DMS 273 (cell line): ENCODE measurements at regions not wholly inside any gene's neighbourhood (a gene's known extent, or its start where the extent isn't known, plus 50 kb on each side); places are given as distances from the start of the nearest gene placed in this dataset.

Experiments
- DNase-seq: peaks from one replicate; lab custom pipeline; 2025; ENCODE audit not compliant: unreplicated experiment; lab: John Stamatoyannopoulos, UW

GRCh38 chr3:55343486-55344357 lies 143.4 kb downstream of the WNT5A start:
- DNase-seq: no peak

- DNase-seq: no peak
Measured at GRCh38 chr3:55341502-55342031, 145.5 kb downstream of the WNT5A start.

GRCh38 chr3:55339819-55340218 lies 147.3 kb downstream of the WNT5A start:
- DNase-seq: no peak

GRCh38 chr3:55339390-55339789 lies 147.7 kb downstream of the WNT5A start:
- no peak for DNase-seq

- DNase-seq: no peak
Measured at GRCh38 chr3:55337641-55338180, 149.4 kb downstream of the WNT5A start.

GRCh38 chr3:55333923-55334322 lies 153.2 kb downstream of the WNT5A start:
- DNase-seq: no peak

GRCh38 chr3:55333046-55333445 lies 154.1 kb downstream of the WNT5A start:
- DNase-seq: no peak

- DNase-seq: no peak
Measured at GRCh38 chr3:55332176-55332575, 154.9 kb downstream of the WNT5A start.

GRCh38 chr3:55331524-55331923 lies 155.6 kb downstream of the WNT5A start:
- no peak for DNase-seq

GRCh38 chr3:55330756-55331155 lies 156.3 kb downstream of the WNT5A start:
- DNase-seq: no peak

GRCh38 chr3:55330355-55330754 lies 156.8 kb downstream of the WNT5A start:
- no peak for DNase-seq

- DNase-seq: no peak
Measured at GRCh38 chr3:55329849-55330248, 157.3 kb downstream of the WNT5A start.

- DNase-seq: no peak
Measured at GRCh38 chr3:55327131-55327920, 159.8 kb downstream of the WNT5A start.

GRCh38 chr3:55322638-55323037 lies 164.5 kb downstream of the WNT5A start:
- DNase-seq: no peak

- no peak for DNase-seq
Measured at GRCh38 chr3:55320928-55321327, 166.2 kb downstream of the WNT5A start.

GRCh38 chr3:55315396-55315795 lies 171.7 kb downstream of the WNT5A start:
- no peak for DNase-seq

GRCh38 chr3:55313666-55314065 lies 173.4 kb downstream of the WNT5A start:
- no peak for DNase-seq

GRCh38 chr3:55309336-55309735 lies 177.8 kb downstream of the WNT5A start:
- DNase-seq: no peak

GRCh38 chr3:55307622-55308021 lies 179.5 kb downstream of the WNT5A start:
- DNase-seq: no peak

GRCh38 chr3:55305696-55306485 lies 181.2 kb downstream of the WNT5A start:
- no peak for DNase-seq

- no peak for DNase-seq
Measured at GRCh38 chr3:55300701-55301100, 186.4 kb downstream of the WNT5A start.
